ENCODE measurements at regions not wholly inside any gene's neighbourhood (a gene's known extent, or its start where the extent isn't known, plus 50 kb on each side); places are given as distances from the start of the nearest gene placed in this dataset.

- TF ChIP-seq CTCF (IDR thresholded peaks at IDR 0.05; ENCODE audit: poor library complexity, severe bottlenecking): no peak
- Histone ChIP-seq H3K9me3 (ENCODE audit: severe bottlenecking) (no peaks in the 10 kb centered on the region), H3K36me3 (ENCODE audit: low read depth) (no peaks in the 10 kb centered on the region), H3K4me1 (ENCODE audit: insufficient read depth, poor library complexity, severe bottlenecking) (no peaks in the 10 kb centered on the region), H3K4me3 (ENCODE audit: severe bottlenecking) (no peak overlapping the region), H3K27me3 (ENCODE audit: insufficient read depth, poor library complexity, severe bottlenecking) (peaks cover 23% of the 10 kb centered on the region), H3K27ac (ENCODE audit: poor library complexity, severe bottlenecking) (no peak overlapping the region)
- DNase-seq (ENCODE audit: low spot score): no peak
- no peak for ATAC-seq (ENCODE audit: low read depth)
These were observed 79.1 kb upstream of the FOXP4 start for GRCh38 chr6:41467061-41467460.

DNA sequence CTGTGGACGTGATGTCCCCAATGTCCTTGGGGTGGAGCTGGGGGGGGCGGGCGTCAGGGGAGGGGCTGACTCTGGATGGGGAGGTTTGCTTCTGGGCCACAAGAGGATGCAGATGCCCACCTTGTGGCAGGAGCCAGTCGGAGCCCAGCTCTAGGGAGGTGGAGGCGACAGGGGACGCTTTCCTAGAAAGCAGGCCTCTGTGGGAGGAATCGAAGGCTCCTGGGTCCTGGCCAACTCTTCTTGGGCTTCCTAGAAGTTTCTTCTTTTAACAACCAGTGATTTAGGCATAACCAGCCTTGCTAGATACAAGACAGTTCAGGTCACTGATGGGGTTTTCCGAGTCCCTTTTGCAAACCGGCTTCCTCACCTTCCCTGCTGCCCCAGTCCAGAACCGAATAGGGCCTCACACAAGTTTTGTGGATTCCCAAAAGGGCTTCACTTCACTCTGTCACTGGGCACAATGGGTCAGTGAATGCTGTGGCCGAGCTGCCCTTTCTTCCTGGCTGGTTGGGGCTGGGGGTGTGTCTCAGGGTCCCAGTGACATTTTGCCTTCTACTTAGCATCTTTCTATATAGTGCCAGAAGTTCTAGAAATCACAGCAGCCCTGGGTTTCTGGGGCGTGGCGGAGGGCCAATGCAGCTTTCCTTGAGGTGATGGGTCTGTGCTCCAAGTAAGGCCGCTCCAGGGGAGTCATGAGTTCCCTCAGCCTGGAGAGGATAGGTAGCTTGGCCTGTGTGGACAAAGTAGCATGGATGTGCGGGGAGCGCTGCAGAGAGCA, 78.4 kb upstream of the FOXP4 start:
- DNase-seq (ENCODE audit: low spot score) (no peak), ATAC-seq (ENCODE audit: low read depth) (no peak)
- Histone ChIP-seq H3K9me3 (ENCODE audit: severe bottlenecking) (no peaks in the 10 kb centered on the region), H3K4me1 (ENCODE audit: insufficient read depth, poor library complexity, severe bottlenecking) (no peaks in the 10 kb centered on the region), H3K4me3 (ENCODE audit: severe bottlenecking) (no peak overlapping the region), H3K36me3 (ENCODE audit: low read depth) (no peaks in the 10 kb centered on the region), H3K27ac (ENCODE audit: poor library complexity, severe bottlenecking) (no peak overlapping the region), H3K27me3 (ENCODE audit: insufficient read depth, poor library complexity, severe bottlenecking) (peaks cover 23% of the 10 kb centered on the region)
- no peak for TF ChIP-seq CTCF (IDR thresholded peaks at IDR 0.05; ENCODE audit: poor library complexity, severe bottlenecking)

- H3K4me3 ChIP-seq (ENCODE audit: severe bottlenecking): no peak overlapping the region
- no peaks in the 10 kb centered on the region for H3K9me3 ChIP-seq (ENCODE audit: severe bottlenecking)
- ATAC-seq (ENCODE audit: low read depth): no peak
These were observed 76.8 kb upstream of the FOXP4 start for GRCh38 chr6:41469156-41470028.

GRCh38 chr6:41470029-41470330, 76.2 kb upstream of the FOXP4 start:
- TF ChIP-seq CTCF (IDR thresholded peaks at IDR 0.05; ENCODE audit: poor library complexity, severe bottlenecking): no peak
- H3K27me3 ChIP-seq (ENCODE audit: insufficient read depth, poor library complexity, severe bottlenecking): peaks cover 23% of the 10 kb centered on the region
- no peak overlapping the region for H3K27ac ChIP-seq (ENCODE audit: poor library complexity, severe bottlenecking)
- no peaks in the 10 kb centered on the region for H3K4me1 ChIP-seq (ENCODE audit: insufficient read depth, poor library complexity, severe bottlenecking)
- ATAC-seq (ENCODE audit: low read depth) (0 out of 3 replicates have a peak, but pooled peaks have one; percentile 45), DNase-seq (ENCODE audit: low spot score) (no peak)
- H3K36me3 ChIP-seq (ENCODE audit: low read depth): no peaks in the 10 kb centered on the region
- H3K9me3 ChIP-seq (ENCODE audit: severe bottlenecking): no peaks in the 10 kb centered on the region
- H3K4me3 ChIP-seq (ENCODE audit: severe bottlenecking): no peak overlapping the region

More at GRCh38 chr6:41469156-41470028, 76.8 kb upstream of the FOXP4 start:
- Histone ChIP-seq H3K36me3 (ENCODE audit: low read depth) (no peaks in the 10 kb centered on the region), H3K27ac (ENCODE audit: poor library complexity, severe bottlenecking) (no peak overlapping the region), H3K4me1 (ENCODE audit: insufficient read depth, poor library complexity, severe bottlenecking) (no peaks in the 10 kb centered on the region), H3K27me3 (ENCODE audit: insufficient read depth, poor library complexity, severe bottlenecking) (peaks cover 23% of the 10 kb centered on the region)
- no peak for TF ChIP-seq CTCF (IDR thresholded peaks at IDR 0.05; ENCODE audit: poor library complexity, severe bottlenecking)
- no peak for DNase-seq (ENCODE audit: low spot score)

Measured in RWPE2 (cell line).